ENCODE measurements at regions not wholly inside any gene's neighbourhood (a gene's known extent, or its start where the extent isn't known, plus 50 kb on each side); places are given as distances from the start of the nearest gene placed in this dataset.
"Not testable (repeated sequence)": the region's sequence is repeated elsewhere in the genome, so short reads cannot be mapped to it uniquely, and the experiment has no call there.

DNA sequence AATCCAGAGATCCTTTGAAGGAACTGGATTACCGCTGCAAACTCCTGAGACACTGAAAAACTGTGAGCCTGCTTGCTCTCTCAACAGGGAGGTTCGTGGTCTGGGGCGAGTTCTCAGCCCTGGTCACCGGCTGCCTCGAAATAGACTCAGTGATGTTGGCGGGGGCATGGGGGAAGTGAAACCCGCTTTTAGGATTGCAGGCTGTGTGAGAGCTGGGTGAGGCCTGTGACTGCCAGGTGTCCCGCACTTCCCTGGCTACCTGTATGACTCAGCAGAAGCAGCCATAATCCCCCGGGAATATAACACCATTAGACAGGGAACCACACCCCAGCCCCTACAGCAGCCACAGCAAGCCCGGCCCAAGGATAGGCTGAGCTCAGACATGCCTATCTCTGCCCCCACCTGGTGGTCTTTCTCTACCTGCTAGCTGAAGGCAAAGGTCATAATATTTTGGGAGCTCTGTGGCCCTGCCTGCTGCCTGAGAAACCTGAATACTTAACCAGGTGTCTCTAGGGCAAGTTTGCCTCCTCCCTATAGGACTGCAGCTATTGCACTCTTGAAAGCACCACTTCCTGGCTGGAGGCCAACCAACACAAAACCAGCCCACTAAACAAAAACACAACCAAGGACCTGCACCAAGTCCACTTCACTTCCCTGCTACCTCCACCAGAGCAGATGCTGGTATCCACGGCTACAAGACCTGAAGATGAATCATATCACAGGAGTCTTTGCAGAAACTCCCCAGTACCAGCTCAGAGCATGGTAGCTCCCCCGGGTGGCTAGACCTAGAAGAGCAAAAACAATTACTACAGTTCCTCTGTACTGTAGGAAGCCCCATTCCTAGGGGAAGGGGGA is 202.0 kb downstream of the RRAGB start:
- H3K9me3 Mint-ChIP-seq = peaks cover 16% of the 10 kb centered on the region
- H3K27me3 Mint-ChIP-seq = no peaks in the 10 kb centered on the region
- no peak overlapping the region for H3K4me3 Mint-ChIP-seq
- ChIA-PET POLR2A (no interaction called here), CTCF (interaction anchor here (1.3 kb wide), 1 partner anchor 11 kb away, joined by 3 read pairs; no protein-coding TSS in a partner anchor)
- H3K4me1 Mint-ChIP-seq = no peaks in the 10 kb centered on the region
- no peak overlapping the region for H3K27ac Mint-ChIP-seq
- DNase-seq = no peak
- H3K36me3 Mint-ChIP-seq (ENCODE audit: low read depth) = peaks cover 6% of the 10 kb centered on the region

DNA sequence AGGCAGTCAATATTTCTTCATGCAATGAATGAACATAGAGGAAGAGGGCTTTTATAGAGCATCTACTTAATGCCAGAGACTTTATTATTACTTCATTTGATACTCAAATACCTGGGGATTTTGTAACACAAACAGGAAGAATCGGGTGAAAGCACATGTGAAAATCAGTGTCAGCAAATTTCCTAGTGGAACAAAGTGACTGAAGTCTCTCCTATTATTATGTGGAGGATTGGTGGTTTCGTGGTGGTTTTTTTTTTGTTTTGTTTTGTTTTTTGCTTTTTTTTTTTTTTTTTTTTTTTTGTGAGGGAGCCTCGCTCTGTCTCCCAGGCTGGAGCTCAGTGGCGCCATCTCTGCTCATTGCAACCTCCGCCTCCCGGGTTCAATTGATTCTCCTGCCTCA is 207.0 kb downstream of the RRAGB start:
- H3K27me3 Mint-ChIP-seq = no peaks in the 10 kb centered on the region
- no peak overlapping the region for H3K27ac Mint-ChIP-seq
- H3K9me3 Mint-ChIP-seq = peaks cover 11% of the 10 kb centered on the region
- H3K4me1 Mint-ChIP-seq = no peaks in the 10 kb centered on the region
- DNase-seq = no peak
- CTCF ChIA-PET = no interaction called here
- POLR2A ChIA-PET = no interaction called here
- H3K36me3 Mint-ChIP-seq (ENCODE audit: low read depth) = no peaks in the 10 kb centered on the region
- no peak overlapping the region for H3K4me3 Mint-ChIP-seq

- H3K27ac Mint-ChIP-seq; POLR2A ChIA-PET; H3K36me3 Mint-ChIP-seq (ENCODE audit: low read depth); DNase-seq; H3K4me1 Mint-ChIP-seq; H3K4me3 Mint-ChIP-seq; CTCF ChIA-PET; H3K27me3 Mint-ChIP-seq; H3K9me3 Mint-ChIP-seq: not testable (repeated sequence)
Observed at GRCh38 chrX:55928529-55928928, 211.0 kb downstream of the RRAGB start.

Measured in activated CD4-positive, alpha-beta memory T cell treated with anti-CD3 and anti-CD28 coated beads, Interleukin-2, amount 10 ng/mL, durations not matched to agents 7 days and 5 days (primary cell).